HCT116 (cell line): ENCODE measurements at regions not wholly inside any gene's neighbourhood (a gene's known extent, or its start where the extent isn't known, plus 50 kb on each side); places are given as distances from the start of the nearest gene placed in this dataset.

Source experiments
- CEBPB ChIP-seq: IDR thresholded peaks from 2 replicates; pipeline ENCODE4 v1.6.1; 2012; ENCODE audit warnings: low read depth
- CTCF ChIP-seq, 3 experiments: fragments of 200-600 bp in 1 of 3; sonication (generic) in 1 of 3; IDR thresholded peaks in 2 of 3; conservative IDR thresholded peaks in 1 of 3; 2 replicates each; pipeline ENCODE4 v1.5.1; 2012 to 2017; ENCODE audit warnings: low read depth in 2 of 3, low read length in 2 of 3, antibody characterized with exemption in 1 of 3, borderline replicate concordance in 1 of 3, control low read depth in 1 of 3, mild to moderate bottlenecking in 1 of 3, mixed read lengths in 1 of 3, mixed run types in 1 of 3, moderate library complexity in 1 of 3; ENCODE audit not compliant: insufficient read depth in 1 of 3
- ELF1 ChIP-seq: IDR thresholded peaks from 2 replicates; pipeline ENCODE4 v1.6.1; 2012; ENCODE audit warnings: low read depth, borderline replicate concordance
- EZH2 ChIP-seq: fragments of 200-600 bp; sonication (generic); IDR thresholded peaks from 2 replicates; pipeline ENCODE4 v1.6.1; 2017; ENCODE audit warnings: antibody characterized with exemption, mixed run types
- EZH2phosphoT487 ChIP-seq: fragments of 200-600 bp; IDR thresholded peaks from 2 replicates; pipeline ENCODE4 v1.6.1; 2018; ENCODE audit warnings: antibody characterized with exemption, borderline replicate concordance
- MAX ChIP-seq: IDR thresholded peaks from 2 replicates; pipeline ENCODE4 v1.6.1; 2012
- POLR2A ChIP-seq: IDR thresholded peaks from 2 replicates; pipeline ENCODE4 v1.7.0; 2011; ENCODE audit warnings: borderline replicate concordance; ENCODE audit not compliant: insufficient read depth, insufficient read length; ENCODE audit errors: extremely low read depth
- RAD21 ChIP-seq: IDR thresholded peaks from 2 replicates; pipeline ENCODE4 v1.6.1; 2012; ENCODE audit warnings: low read depth, mild to moderate bottlenecking
- REST ChIP-seq: IDR thresholded peaks from 2 replicates; pipeline ENCODE4 v1.6.1; 2012; ENCODE audit warnings: low read depth
- SIN3A ChIP-seq: IDR thresholded peaks from 2 replicates; pipeline ENCODE4 v1.6.1; 2012; ENCODE audit warnings: low read depth
- ZBTB33 ChIP-seq: IDR thresholded peaks from 2 replicates; pipeline ENCODE4 v1.6.1; 2011; ENCODE audit warnings: mild to moderate bottlenecking, low read length, moderate library complexity; ENCODE audit not compliant: insufficient replicate concordance; ENCODE audit errors: extremely low read depth

GRCh38 chr2:144151405-144151804, 368.5 kb downstream of the ZEB2 start:
- TF ChIP-seq CTCF (IDR thresholded peaks at IDR 0.05 in 2 of 3, conservative IDR thresholded peaks at IDR 0.05 in 1 of 3; ENCODE audit: borderline replicate concordance in 1 of 3, insufficient read depth in 1 of 3, low read depth in 2 of 3, low read length in 2 of 3), result no peak
- no peak for TF ChIP-seq SIN3A
- no peak for TF ChIP-seq ZBTB33
- no peak for TF ChIP-seq CEBPB
- TF ChIP-seq EZH2, result no peak
- TF ChIP-seq RAD21, result no peak
- no peak for TF ChIP-seq MAX
- TF ChIP-seq POLR2A, result no peak
- TF ChIP-seq EZH2phosphoT487, result no peak
- TF ChIP-seq ELF1, result no peak
- TF ChIP-seq REST, result no peak
